Right renal pelvis (tissue), 4 donors: ENCODE measurements at regions not wholly inside any gene's neighbourhood (a gene's known extent, or its start where the extent isn't known, plus 50 kb on each side); places are given as distances from the start of the nearest gene placed in this dataset.
A peak's percentile ranks its signal among the peaks of the same experiment; 100 is the strongest.
"Not testable (repeated sequence)": the region's sequence is repeated elsewhere in the genome, so short reads cannot be mapped to it uniquely, and the experiment has no call there.

ENCODE experiments used
- DNase-seq, 4 donors: peaks; one replicate each; pipeline ENCODE4 v3.0.0-alpha.2; 2013; ENCODE audit warnings: low read depth in 4 of 4, low spot score in 3 of 4, missing footprints in 1 of 4

DNA sequence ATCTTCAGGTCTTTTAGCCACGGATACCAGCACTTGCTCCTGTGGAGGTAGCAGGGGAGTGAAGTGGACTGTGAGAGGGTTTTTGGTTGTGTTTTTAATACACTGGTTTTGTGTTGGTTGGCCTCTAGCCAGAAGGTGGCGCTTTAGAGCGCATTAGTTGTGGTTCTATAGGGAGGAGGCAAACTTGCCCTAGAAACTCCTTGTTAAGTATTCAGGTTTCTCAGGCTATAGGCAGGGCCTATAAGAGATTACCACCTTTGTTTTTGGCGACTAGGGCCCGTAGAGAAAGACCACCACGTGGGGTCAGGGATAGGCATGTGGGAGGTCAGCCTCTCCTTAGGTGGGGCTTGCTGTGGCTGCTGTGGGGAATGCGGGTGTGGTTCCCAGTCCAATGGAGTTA, 221.6 kb upstream of the SPANXN4 start:
- DNase-seq: no peak

- no peak for DNase-seq
Observed at GRCh38 chrX:142819461-142819860, 206.3 kb upstream of the SPANXN4 start.

DNA sequence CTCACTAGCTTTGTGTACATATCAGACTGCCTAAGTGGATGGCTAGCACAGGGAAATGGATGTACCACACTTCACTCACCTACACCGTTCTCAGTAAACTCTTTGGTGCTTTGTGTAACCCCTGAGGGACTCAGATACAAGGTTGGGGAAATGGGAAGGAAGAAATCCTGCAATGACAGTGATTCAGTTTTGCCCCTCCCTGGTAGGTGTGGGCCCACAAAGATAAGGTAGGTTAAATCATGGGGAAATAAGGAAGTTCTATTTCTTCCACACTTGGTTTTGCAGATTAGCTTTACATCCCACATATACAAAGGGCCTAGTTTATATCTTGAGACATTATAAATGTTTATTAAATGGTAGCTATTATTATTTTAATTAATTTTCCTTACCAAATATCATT, 197.6 kb upstream of the SPANXN4 start:
- DNase-seq: no peak

DNA sequence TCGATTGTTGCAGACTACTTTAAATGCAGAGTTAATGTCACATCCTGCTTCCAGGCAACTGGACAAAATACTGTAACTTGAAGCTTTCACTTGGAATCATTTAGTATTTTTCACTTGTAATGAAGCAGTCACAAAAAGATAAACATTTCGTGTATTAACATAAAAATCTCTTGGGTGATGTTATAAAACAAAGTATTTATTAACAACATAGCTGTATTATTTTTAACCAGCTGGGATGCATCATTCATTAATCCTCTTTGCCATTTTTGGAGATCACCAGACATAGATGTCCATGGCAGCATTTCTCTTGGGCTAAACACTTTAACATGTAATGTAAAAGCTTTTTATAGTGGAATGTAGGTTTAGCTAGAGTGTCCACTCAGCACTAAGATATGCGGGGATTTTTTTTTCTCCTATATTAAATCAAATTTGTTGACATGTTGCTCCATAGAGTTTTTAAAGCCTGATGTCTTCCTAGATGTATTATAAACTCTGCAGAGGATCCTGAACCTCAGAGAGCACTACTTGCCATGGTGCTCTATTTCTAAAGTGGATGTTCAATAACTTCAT, 193.7 kb upstream of the SPANXN4 start:
- DNase-seq: peak in 1 of 4 donors; percentile 6

DNA sequence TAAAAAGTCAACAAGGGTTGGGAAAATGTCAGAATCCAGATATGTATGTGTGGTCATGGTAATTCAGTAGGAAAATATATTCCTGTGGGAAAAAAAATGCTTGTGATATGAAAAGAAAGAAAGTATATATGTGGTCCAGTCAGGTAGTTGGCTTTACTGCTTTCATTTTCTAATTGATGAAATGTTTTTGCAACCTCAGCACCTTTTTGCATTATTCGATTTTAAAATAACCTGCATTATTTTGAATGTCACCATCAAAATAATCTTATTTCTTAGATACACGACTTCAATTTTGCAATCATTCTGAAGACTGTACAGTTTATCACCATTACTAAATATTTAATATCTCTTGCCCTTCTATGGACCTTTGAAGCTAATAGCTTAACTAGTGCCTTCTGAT, 170.8 kb upstream of the SPANXN4 start:
- no peak for DNase-seq

GRCh38 chrX:142860944-142861343, 164.8 kb upstream of the SPANXN4 start:
- DNase-seq: no peak

GRCh38 chrX:142861557-142861956, 164.2 kb upstream of the SPANXN4 start:
- DNase-seq: no peak

- DNase-seq: not testable (repeated sequence)
Observed at GRCh38 chrX:142866247-142866646, 159.5 kb upstream of the SPANXN4 start.

DNA sequence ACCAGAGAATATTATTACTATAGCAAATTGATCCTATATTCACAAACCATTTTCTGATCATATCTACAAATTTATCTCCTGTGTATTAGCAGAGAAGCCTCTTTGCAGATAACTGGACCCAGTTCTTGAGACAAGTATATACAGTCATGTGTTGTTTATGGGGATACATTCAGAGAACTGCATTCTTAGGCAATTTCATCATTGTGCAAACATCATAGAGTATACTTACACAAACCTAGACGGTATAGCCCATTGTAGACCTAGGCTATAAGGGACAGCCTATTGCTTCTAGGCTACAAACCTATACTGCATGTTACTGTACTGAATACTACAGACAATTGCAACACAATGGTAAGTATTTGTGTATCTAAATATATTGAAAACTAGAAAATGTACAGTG, 152.5 kb upstream of the SPANXN4 start:
- no peak for DNase-seq

DNA sequence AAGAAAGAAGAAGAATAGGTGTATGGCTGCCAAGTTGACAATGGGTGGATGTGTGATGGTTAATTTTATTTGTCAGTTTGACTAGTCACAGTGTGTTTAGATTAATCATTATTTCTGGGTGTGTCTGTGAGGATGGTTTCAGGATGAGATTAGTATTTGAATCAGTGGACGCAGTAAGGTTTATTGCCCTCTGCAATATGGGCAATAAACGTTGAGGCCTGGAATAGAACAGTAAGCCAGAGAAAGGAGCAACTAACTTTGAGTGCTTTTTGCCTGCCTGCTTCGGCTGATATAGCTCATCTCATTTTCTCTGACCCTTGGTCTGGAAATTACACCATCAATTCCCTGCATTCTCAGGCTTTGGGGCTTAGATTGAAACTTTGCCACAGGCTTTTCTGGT, 140.8 kb upstream of the SPANXN4 start:
- no peak for DNase-seq

GRCh38 chrX:142891046-142891445, 134.7 kb upstream of the SPANXN4 start:
- DNase-seq: no peak

- no peak for DNase-seq
Observed at GRCh38 chrX:142898164-142898563, 127.6 kb upstream of the SPANXN4 start.

- DNase-seq: no peak
Observed at GRCh38 chrX:142923201-142923600, 102.5 kb upstream of the SPANXN4 start.

- no peak for DNase-seq
Observed at GRCh38 chrX:142938793-142939192, 86.9 kb upstream of the SPANXN4 start.

GRCh38 chrX:142972147-142972809, 53.5 kb upstream of the SPANXN4 start:
- DNase-seq: not testable (repeated sequence)
